ENCODE measurements at regions not wholly inside any gene's neighbourhood (a gene's known extent, or its start where the extent isn't known, plus 50 kb on each side); places are given as distances from the start of the nearest gene placed in this dataset.

DNA sequence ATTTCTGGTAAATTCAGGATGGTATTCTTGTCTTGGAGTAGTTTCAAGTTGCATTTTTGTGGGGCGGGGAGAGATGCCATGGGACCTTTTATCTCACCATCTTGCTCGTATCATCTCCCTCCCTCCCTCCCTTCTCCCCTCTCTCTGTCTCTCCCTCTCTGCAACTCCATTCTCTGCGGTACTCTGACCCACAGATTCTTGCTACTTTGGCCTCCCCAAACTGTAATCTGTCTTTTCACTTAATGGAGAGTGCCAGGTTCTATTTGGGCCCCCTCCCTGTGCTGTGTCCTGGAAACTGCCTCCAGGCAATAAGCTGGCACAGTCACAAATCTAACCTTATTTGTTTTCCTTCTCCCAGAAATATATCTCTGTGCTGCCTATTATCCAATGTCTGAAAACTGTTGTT lies 175.2 kb downstream of the PAWR start:
- Histone ChIP-seq H3K4me3 (ENCODE audit: low read depth, low read length) (no peak overlapping the region), H3K36me3 (ENCODE audit: control insufficient read depth, insufficient read depth, low read length) (no peaks in the 10 kb centered on the region), H3K27me3 (ENCODE audit: control insufficient read depth, insufficient read depth, low read length) (no peaks in the 10 kb centered on the region)
- FAIRE-seq, result no peak
- no peak for TF ChIP-seq CTCF (IDR thresholded peaks at IDR 0.05; ENCODE audit: insufficient read depth, low read length, severe bottlenecking)
- DNase-seq (ENCODE audit: low read depth), result no peak

DNA sequence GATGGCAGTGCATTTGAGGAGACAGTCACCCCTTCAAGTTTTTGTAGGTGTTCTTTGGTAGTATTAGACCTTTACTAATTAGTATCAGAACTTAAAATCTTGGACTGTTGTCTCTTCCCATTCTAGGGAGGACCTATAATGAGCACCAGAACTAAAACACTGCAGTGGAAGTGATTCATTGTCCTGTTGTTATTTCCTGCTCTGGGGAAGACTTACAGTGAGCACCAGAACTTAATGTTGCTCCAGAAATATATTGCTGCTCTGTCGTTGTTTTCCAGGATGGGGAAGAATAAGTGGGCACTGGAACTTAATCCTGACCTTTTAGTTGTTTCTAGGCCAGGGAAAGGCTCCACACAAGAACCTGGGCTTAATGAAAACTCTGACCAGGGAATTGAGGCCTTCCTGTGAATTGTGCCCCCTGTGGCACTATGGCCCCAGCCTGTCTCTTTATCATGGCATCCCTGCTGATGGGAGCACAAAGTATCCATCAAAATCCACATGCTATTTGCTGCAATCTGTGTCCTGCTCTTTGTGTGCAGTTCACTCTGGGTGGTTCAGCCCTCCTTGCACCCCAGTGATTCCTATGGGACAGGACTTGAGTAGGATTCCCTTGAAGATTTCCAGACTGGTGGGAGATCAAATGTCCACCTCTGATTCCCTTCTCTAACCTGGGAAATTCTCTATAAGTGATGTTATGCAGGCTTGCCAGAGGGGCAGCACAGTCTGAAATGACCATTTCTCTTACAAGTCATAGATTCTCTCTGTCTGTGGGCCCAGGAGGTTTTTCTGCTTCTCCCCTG lies 175.8 kb downstream of the PAWR start:
- H3K4me3 ChIP-seq (ENCODE audit: low read depth, low read length), result no peak overlapping the region
- no peak for TF ChIP-seq CTCF (IDR thresholded peaks at IDR 0.05; ENCODE audit: insufficient read depth, low read length, severe bottlenecking)
- FAIRE-seq (no peak), DNase-seq (ENCODE audit: low read depth) (no peak)
- no peaks in the 10 kb centered on the region for H3K36me3 ChIP-seq (ENCODE audit: control insufficient read depth, insufficient read depth, low read length)
- H3K27me3 ChIP-seq (ENCODE audit: control insufficient read depth, insufficient read depth, low read length), result no peaks in the 10 kb centered on the region

- DNase-seq (ENCODE audit: low read depth), result no peak
- Histone ChIP-seq H3K4me3 (ENCODE audit: low read depth, low read length) (no peak overlapping the region), H3K36me3 (ENCODE audit: control insufficient read depth, insufficient read depth, low read length) (no peaks in the 10 kb centered on the region), H3K27me3 (ENCODE audit: control insufficient read depth, insufficient read depth, low read length) (no peaks in the 10 kb centered on the region)
- no peak for TF ChIP-seq CTCF (IDR thresholded peaks at IDR 0.05; ENCODE audit: insufficient read depth, low read length, severe bottlenecking)
- no peak for FAIRE-seq
These were observed 178.7 kb downstream of the PAWR start for GRCh38 chr12:79512068-79512467.

DNA sequence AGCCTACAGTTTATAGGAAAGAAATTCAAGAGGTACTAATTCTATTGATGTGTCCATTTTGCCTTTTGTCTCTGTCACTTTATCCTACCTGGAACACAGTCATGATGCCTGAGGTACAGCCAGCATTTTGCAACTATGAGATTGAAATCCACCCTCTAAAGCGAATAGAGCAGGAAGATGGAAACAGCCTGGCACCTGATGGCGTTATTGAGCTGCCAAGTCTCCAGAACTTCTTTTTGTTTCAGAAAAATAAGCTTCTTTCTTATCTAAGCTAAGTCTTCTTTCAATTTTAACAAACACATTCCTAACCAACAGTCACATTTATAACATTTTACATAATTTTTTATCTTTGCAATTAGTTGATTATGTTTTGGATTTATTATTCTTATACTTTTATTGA lies 182.1 kb downstream of the PAWR start:
- FAIRE-seq, result no peak
- Histone ChIP-seq H3K4me3 (ENCODE audit: low read depth, low read length) (no peak overlapping the region), H3K36me3 (ENCODE audit: control insufficient read depth, insufficient read depth, low read length) (no peaks in the 10 kb centered on the region), H3K27me3 (ENCODE audit: control insufficient read depth, insufficient read depth, low read length) (no peaks in the 10 kb centered on the region)
- DNase-seq (ENCODE audit: low read depth), result no peak
- TF ChIP-seq CTCF (IDR thresholded peaks at IDR 0.05; ENCODE audit: insufficient read depth, low read length, severe bottlenecking), result no peak
